ENCODE measurements at regions not wholly inside any gene's neighbourhood (a gene's known extent, or its start where the extent isn't known, plus 50 kb on each side); places are given as distances from the start of the nearest gene placed in this dataset.

- no peak for DNase-seq (ENCODE audit: low read depth)
These were observed 139.6 kb upstream of the PELI1 start for GRCh38 chr2:64283641-64284361.

- DNase-seq (ENCODE audit: low read depth) = no peak
These were observed 140.5 kb upstream of the PELI1 start for GRCh38 chr2:64284751-64285150.

DNA sequence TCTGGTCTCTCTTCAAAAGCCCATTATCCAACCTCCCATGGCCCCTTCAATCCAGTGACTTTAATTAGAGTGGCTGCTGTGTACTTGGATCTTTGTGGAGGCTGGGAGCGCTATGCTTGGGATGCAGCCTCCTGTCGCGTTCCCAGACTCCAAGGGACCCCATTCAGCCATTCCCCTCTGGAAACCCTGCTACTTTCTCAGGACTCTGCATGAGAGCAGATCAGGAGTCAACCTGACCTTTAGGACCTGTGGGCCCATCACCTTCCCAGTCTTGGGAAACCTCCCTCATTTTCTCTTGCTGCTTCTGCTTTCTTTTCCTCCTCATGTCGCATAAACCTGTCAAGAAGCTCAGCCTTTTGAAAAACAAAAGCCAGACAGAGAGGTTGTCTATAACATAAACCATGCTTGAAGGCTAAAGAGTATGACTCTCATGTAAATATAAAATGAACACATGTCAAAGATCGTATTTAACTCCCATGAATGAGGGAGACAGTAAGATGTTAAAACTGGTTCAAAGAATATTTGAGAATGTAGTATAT is 143.1 kb upstream of the PELI1 start:
- no peak for DNase-seq (ENCODE audit: low read depth)

GRCh38 chr2:64288321-64289193 is 144.3 kb upstream of the PELI1 start:
- peak; percentile 43 for DNase-seq (ENCODE audit: low read depth)

- DNase-seq (ENCODE audit: low read depth) = no peak
These were observed 145.0 kb upstream of the PELI1 start for GRCh38 chr2:64289251-64289650.

DNA sequence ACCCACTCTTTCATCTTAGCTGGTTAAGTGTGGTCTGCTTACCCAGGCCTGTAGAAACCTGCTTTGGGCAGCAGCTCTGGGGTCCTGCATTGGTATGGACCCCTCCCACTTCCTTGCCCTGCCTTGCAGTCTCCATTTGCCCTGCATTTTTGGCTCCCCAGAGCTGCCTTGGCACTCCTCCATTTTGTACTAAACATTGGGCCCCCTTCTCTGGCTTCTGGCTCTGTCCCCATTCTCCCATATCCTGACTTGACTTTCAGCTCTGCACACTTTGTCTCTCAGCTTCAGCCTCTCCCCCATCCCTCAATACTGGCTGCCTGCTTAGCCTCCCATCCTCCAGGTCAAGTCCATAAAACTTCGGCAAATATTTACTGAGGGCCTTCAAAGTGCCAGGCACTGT is 145.5 kb upstream of the PELI1 start:
- DNase-seq (ENCODE audit: low read depth) = no peak

- DNase-seq (ENCODE audit: low read depth) = peak; percentile 24
These were observed 147.0 kb upstream of the PELI1 start for GRCh38 chr2:64291181-64291580.

GRCh38 chr2:64295326-64296139 is 151.3 kb upstream of the PELI1 start:
- DNase-seq (ENCODE audit: low read depth) = no peak

GRCh38 chr2:64296140-64296480 is 151.9 kb upstream of the PELI1 start:
- DNase-seq (ENCODE audit: low read depth) = no peak

DNA sequence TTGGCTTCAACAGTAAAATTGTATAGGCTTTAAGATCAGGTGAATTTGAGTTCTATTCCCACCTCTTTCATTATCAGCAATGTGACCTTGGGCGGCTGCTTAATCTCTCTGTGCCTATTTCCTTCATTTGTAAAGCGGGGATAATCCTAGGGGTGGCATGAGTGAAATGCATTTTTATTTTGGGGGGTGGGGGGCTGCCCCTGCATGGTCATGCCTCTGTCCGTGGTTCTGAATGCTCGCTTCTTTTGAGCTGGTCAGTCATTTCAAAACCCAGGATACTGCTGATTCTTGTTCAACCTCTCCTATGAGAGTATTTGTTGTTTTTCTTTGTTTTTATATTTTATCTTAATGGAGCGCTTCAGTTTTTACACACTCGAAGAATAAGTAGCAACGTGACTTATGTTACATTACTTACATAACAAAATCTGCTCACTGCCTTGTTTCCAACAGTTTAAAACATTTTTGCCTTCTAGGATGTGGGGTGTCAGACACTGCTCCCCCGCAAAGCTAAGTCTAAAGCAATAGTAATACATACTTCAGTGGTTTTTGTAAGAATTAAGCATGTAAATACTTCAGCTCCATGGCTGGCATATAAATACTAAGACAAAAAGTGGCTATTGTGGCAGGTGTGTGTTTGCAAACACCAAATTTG is 152.6 kb upstream of the PELI1 start:
- no peak for DNase-seq (ENCODE audit: low read depth)

DNA sequence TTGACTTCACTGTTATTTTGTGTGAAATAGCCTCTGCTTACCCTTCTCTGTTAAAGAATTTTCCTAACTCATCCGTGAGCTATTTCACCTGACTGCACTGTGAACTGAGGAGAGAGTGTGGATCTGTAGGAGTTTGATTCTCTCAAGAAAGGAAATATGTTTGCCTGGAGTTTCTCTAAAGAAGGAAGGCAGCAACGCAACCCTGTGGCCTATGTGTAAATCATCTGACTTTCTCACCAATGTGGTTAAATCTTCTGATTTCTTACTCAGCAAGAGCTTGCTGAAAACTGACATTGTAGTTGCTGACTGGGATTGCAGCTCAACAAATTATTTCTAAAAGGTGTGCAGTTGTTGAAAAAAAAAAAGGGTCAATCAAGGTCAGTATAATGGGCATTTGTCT is 153.9 kb upstream of the PELI1 start:
- no peak for DNase-seq (ENCODE audit: low read depth)

DNA sequence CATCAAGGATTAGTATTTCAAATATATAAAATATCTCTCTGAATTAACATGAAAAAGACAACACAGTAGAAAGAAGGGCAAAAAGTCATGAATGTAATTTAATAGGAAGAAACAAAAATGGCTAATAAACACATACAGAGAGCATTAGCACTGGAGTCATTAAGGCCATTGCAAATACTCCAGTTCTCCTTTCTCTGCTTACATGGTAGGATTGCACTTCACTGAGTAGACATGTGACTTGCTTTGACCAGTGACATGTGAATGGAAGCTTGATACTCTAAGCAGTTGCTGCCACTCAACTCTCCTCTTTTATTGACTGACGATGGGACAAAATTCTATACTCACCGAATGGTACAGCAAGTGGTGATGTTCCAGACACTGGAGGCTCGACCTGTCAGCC is 153.9 kb upstream of the LGALSL start:
- no peak for DNase-seq (ENCODE audit: low read depth)

- no peak for DNase-seq (ENCODE audit: low read depth)
These were observed 150.7 kb upstream of the LGALSL start for GRCh38 chr2:64303250-64303649.

- no peak for DNase-seq (ENCODE audit: low read depth)
These were observed 146.5 kb upstream of the LGALSL start for GRCh38 chr2:64307421-64307820.

- DNase-seq (ENCODE audit: low read depth) = no peak
These were observed 142.6 kb upstream of the LGALSL start for GRCh38 chr2:64311191-64311910.

- peak; percentile 75 for DNase-seq (ENCODE audit: low read depth)
These were observed 141.9 kb upstream of the LGALSL start for GRCh38 chr2:64311948-64312621.

DNA sequence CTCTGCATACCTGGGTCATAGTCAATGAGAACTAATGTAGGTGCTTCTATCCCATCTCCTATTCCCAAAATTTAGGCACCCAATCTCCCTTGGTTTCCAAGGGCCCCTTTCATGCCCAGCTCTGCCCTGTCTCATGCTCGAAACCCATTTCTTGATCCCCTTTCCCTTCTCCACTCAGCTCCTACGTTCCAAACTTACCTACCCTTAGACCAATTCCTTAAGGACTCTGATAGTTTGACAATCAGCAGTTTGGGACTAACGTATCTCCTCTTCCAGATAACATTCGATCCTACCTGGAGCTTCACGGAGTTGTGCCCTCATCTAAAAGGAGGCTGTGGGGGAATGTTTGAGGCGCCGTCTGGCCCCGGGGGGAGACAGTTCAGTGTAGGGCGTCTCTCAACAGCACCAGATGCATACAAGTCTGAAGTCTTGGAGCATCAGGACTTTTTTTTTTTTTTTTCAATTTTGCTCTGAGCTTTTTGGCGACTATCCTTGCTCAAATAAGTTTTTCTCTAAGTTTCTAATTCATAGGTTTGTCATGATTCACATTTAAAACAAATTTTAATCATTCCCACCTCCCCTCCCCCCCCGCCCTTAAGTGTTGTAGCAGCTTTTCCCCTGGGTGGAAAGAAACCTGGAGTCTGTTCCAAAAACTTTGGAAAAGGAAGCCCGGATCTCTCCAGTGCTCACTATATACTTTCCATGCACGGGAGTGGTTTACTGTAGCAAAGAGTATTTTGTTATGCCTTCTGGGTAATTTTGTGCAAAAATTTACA is 141.2 kb upstream of the LGALSL start:
- no peak for DNase-seq (ENCODE audit: low read depth)

DNA sequence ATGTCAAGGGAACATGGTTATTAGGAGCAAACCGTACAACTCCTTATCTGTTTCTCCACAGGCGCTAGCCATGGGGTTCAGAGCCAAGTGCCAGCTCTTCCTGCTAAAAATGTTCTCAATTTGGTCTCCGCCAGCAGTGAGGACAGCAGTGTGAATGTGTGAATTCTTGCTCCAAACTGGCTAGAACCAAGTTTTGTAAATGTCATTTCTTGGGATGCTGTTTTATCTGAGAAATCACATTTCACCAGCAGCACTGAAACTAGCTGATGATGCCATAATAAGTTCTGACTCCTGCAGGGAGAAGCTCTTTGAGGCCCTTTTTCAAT is 140.6 kb upstream of the LGALSL start:
- DNase-seq (ENCODE audit: low read depth) = no peak

- DNase-seq (ENCODE audit: low read depth) = no peak
These were observed 138.5 kb upstream of the LGALSL start for GRCh38 chr2:64315291-64315960.

Data from fibroblast of the conjunctiva (primary cell).